GM12892 (cell line): ENCODE measurements at regions not wholly inside any gene's neighbourhood (a gene's known extent, or its start where the extent isn't known, plus 50 kb on each side); places are given as distances from the start of the nearest gene placed in this dataset.

ENCODE experiments used
- POLR2A ChIP-seq: IDR thresholded peaks from 2 replicates; pipeline ENCODE4 v1.6.1; 2011; ENCODE audit warnings: low read depth, low read length, control low read depth
- POLR2AphosphoS5 ChIP-seq: IDR thresholded peaks from 2 replicates; pipeline ENCODE4 v1.6.1; 2011; ENCODE audit warnings: low read depth, low read length, control low read depth
- TAF1 ChIP-seq: IDR thresholded peaks from 2 replicates; pipeline ENCODE4 v1.6.1; 2011; ENCODE audit warnings: low read depth, mild to moderate bottlenecking, control low read depth, low read length, borderline replicate concordance

DNA sequence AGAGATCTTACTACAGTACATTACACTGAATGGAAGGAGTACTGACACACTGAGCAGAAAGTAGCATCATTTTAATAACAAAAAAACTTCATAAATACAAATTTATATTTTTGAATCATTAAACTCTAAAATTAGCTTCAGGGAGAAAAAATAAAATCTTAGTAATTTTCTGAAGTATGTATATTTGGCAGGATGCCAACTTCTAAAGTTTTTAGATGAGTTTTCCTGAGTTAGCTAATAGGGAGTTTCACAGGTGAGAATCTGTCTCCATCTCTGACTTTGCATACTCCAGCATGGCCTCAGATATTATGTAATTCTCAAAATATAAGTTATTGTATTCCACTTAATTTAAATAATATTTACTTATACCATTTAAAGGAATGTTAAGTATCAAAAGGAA lies 673.2 kb upstream of the PCDH15 start:
- TF ChIP-seq POLR2AphosphoS5 (no peak), POLR2A (no peak), TAF1 (no peak)
